Calu3 (cell line): ENCODE measurements at regions not wholly inside any gene's neighbourhood (a gene's known extent, or its start where the extent isn't known, plus 50 kb on each side); places are given as distances from the start of the nearest gene placed in this dataset.

Experiments used
- BruUV-seq: library from RNA; stranded (reverse); fragments of 400-500 nt; replicated peaks from 2 replicates; lab custom pipeline; 2021; lab: Mats Ljungman, UMichigan
- CTCF ChIA-PET: fragments of 300-600 bp; sonication (Branson Sonifier 250); formaldehyde crosslinking; loops from one replicate; lab custom pipeline; 2022; ENCODE audit warnings: antibody characterized with exemption; lab: Charles Lee
- DNase-seq: peaks from one replicate; pipeline ENCODE4 v3.0.0; 2022
- H3K27ac Mint-ChIP-seq: one replicate; pipeline ENCODE4 v1.8.0; 2022; ENCODE audit warnings: mixed read lengths; ENCODE audit not compliant: unreplicated experiment
- H3K27me3 Mint-ChIP-seq: one replicate; pipeline ENCODE4 v1.8.0; 2022; ENCODE audit warnings: mixed read lengths; ENCODE audit not compliant: unreplicated experiment
- H3K36me3 Mint-ChIP-seq: one replicate; pipeline ENCODE4 v1.8.0; 2022; ENCODE audit warnings: mild to moderate bottlenecking, moderate library complexity, mixed read lengths; ENCODE audit not compliant: insufficient read depth, unreplicated experiment
- H3K4me1 Mint-ChIP-seq: one replicate; pipeline ENCODE4 v1.8.0; 2022; ENCODE audit warnings: mild to moderate bottlenecking, low read depth, mixed read lengths; ENCODE audit not compliant: unreplicated experiment
- H3K4me3 Mint-ChIP-seq: one replicate; pipeline ENCODE4 v1.8.0; 2022; ENCODE audit warnings: mild to moderate bottlenecking, low read depth, moderate library complexity, mixed read lengths; ENCODE audit not compliant: unreplicated experiment
- H3K9me3 Mint-ChIP-seq: one replicate; pipeline ENCODE4 v1.8.0; 2022; ENCODE audit warnings: low read depth, mixed read lengths; ENCODE audit not compliant: unreplicated experiment
- intact Hi-C: fragments of 100-400 bp; cut with micrococcal nuclease; formaldehyde crosslinking; loops from one replicate; pipeline ENCODE4 v1.10.0; 2022; ENCODE audit not compliant: unreplicated experiment
- TF ChIP-seq, protein P1 (sequence below): fragments of 200-600 bp; IDR thresholded peaks from one replicate; pipeline ENCODE4 v1.8.0; 2022; ENCODE audit warnings: antibody characterized with exemption; ENCODE audit not compliant: unreplicated experiment

DNA sequence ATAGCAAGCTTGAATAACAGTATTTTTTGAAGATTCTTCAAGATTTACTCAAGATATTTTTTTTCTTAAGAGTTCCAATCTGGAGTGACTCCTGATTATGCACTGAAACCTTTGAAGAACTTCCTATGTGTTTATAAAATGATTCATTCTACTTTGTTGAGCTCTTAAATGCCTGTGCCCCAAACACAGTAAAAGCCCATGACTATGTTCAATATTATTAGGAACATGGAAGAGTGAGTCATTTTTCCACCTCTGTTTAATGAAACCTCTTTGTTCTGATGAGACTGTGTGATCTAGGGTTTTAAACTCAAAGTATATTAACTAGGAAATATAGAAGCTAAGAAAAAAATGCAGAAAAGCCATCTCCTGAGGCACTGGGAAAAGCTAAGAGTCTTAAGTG, 415.0 kb upstream of the FBXO33 start:
- DNase-seq = no peak
- BruUV-seq = no TSS peak
- TF ChIP-seq, protein P1, sequence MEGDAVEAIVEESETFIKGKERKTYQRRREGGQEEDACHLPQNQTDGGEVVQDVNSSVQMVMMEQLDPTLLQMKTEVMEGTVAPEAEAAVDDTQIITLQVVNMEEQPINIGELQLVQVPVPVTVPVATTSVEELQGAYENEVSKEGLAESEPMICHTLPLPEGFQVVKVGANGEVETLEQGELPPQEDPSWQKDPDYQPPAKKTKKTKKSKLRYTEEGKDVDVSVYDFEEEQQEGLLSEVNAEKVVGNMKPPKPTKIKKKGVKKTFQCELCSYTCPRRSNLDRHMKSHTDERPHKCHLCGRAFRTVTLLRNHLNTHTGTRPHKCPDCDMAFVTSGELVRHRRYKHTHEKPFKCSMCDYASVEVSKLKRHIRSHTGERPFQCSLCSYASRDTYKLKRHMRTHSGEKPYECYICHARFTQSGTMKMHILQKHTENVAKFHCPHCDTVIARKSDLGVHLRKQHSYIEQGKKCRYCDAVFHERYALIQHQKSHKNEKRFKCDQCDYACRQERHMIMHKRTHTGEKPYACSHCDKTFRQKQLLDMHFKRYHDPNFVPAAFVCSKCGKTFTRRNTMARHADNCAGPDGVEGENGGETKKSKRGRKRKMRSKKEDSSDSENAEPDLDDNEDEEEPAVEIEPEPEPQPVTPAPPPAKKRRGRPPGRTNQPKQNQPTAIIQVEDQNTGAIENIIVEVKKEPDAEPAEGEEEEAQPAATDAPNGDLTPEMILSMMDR = no peak
- Mint-ChIP-seq H3K4me1 (no peaks in the 10 kb centered on the region), H3K27me3 (no peaks in the 10 kb centered on the region), H3K27ac (no peak overlapping the region), H3K9me3 (no peaks in the 10 kb centered on the region), H3K4me3 (no peak overlapping the region), H3K36me3 (no peaks in the 10 kb centered on the region)
- intact Hi-C loops = no loop called here
- CTCF ChIA-PET = no interaction called here

- no peak for DNase-seq
- no TSS peak for BruUV-seq
- no peak overlapping the region for H3K4me3 Mint-ChIP-seq
- no peaks in the 10 kb centered on the region for H3K27me3 Mint-ChIP-seq
- intact Hi-C loops = no loop called here
- TF ChIP-seq, protein P1 = no peak
- CTCF ChIA-PET = no interaction called here
- no peaks in the 10 kb centered on the region for H3K36me3 Mint-ChIP-seq
- no peaks in the 10 kb centered on the region for H3K4me1 Mint-ChIP-seq
- peaks cover 4% of the 10 kb centered on the region for H3K9me3 Mint-ChIP-seq
- no peak overlapping the region for H3K27ac Mint-ChIP-seq
Observed at GRCh38 chr14:39843881-39844280, 411.6 kb upstream of the FBXO33 start.

DNA sequence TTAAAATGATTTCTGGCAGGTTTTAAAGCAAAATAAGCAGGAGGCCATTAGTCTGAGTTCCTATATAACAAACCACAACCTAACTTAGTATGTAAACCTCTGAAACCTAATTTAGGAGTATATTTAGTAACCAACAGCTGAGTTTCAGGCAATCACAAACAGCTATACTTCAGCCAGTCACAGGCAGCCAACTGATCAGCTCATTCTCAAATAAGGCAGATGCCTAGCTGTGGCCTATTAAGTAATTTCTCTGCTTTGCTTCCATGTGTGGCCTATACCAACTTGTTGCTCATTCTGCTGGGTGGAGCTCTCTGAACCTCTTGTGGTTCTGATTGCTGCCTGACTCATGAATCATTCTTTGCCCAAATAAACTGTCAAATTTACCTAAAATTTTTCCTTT, 408.9 kb upstream of the FBXO33 start:
- Mint-ChIP-seq H3K27ac (no peak overlapping the region), H3K4me1 (no peaks in the 10 kb centered on the region), H3K27me3 (no peaks in the 10 kb centered on the region), H3K36me3 (no peaks in the 10 kb centered on the region), H3K9me3 (peaks cover 4% of the 10 kb centered on the region), H3K4me3 (no peak overlapping the region)
- intact Hi-C loops = no loop called here
- BruUV-seq = no TSS peak
- CTCF ChIA-PET = no interaction called here
- TF ChIP-seq, protein P1 = no peak
- DNase-seq = no peak

- peaks cover 3% of the 10 kb centered on the region for H3K9me3 Mint-ChIP-seq
- H3K4me1 Mint-ChIP-seq = no peaks in the 10 kb centered on the region
- DNase-seq = no peak
- H3K27ac Mint-ChIP-seq = no peak overlapping the region
- no peaks in the 10 kb centered on the region for H3K36me3 Mint-ChIP-seq
- no peak overlapping the region for H3K4me3 Mint-ChIP-seq
- no TSS peak for BruUV-seq
- TF ChIP-seq, protein P1 = no peak
- intact Hi-C loops = no loop called here
- no peaks in the 10 kb centered on the region for H3K27me3 Mint-ChIP-seq
- CTCF ChIA-PET = no interaction called here
Observed at GRCh38 chr14:39827901-39828655, 395.8 kb upstream of the FBXO33 start.
